K562 (cell line): ENCODE measurements at regions not wholly inside any gene's neighbourhood (a gene's known extent, or its start where the extent isn't known, plus 50 kb on each side); places are given as distances from the start of the nearest gene placed in this dataset.

ENCODE experiments used
- ATAC-seq: fragments of 200-7000 bp; cut with Tn5 transposase; 3 replicates; pipeline ENCODE4 v1.9.1; 2020; ENCODE audit warnings: moderate library complexity
- BruUV-seq: library from RNA; stranded (reverse); fragments of 400-500 nt; replicated peaks from 2 replicates; lab custom pipeline; 2021; lab: Mats Ljungman, UMichigan
- CTCF ChIA-PET: fragments of 300-600 bp; formaldehyde crosslinking; extraction: SDS; loops from one replicate; lab custom pipeline; 2021; ENCODE audit warnings: low intra/inter-chr PET ratio; lab: Yijun Ruan, JAX
- POLR2A ChIA-PET: fragments of 300-600, 350-650 bp; sonication (Branson Sonifier 250); formaldehyde crosslinking; extraction: SDS; loops from one replicate; lab custom pipeline; 2021; ENCODE audit warnings: antibody characterized with exemption, inconsistent platforms; lab: Yijun Ruan, JAX
- DNase-seq, 4 experiments: peaks; one replicate each; pipeline versions ENCODE4 v3.0.0 to v3.0.0-alpha.2; 2011 to 2018; ENCODE audit warnings: low spot score in 3 of 4, mixed read lengths in 3 of 4; ENCODE audit errors: extremely low read depth in 1 of 4
- FAIRE-seq: peaks from 2 replicates; lab custom pipeline; 2011; peaks lifted over from hg19 to GRCh38; lab: Jason Lieb, UNC
- H2AFZ ChIP-seq: 2 replicates; pipeline ENCODE4 v1.6.0; 2011; ENCODE audit warnings: low read depth, low read length, control low read depth, inconsistent platforms
- H3K27ac ChIP-seq: fragments of 200-600 bp; 3 replicates; pipeline ENCODE4 v1.8.0; 2011; ENCODE audit warnings: low read depth, mild to moderate bottlenecking, control low read depth, inconsistent platforms, low read length, moderate library complexity, mixed read lengths; ENCODE audit errors: extremely low read depth
- H3K27me3 ChIP-seq, 2 experiments: fragments of 300-600 bp in 1 of 2; 2 replicates in 1 of 2; 3 replicates in 1 of 2; pipeline versions ENCODE4 v1.6.0 to v1.8.0; 2011; ENCODE audit warnings: inconsistent platforms in 2 of 2, low read length in 2 of 2, mild to moderate bottlenecking in 1 of 2, mixed read lengths in 1 of 2, moderate library complexity in 1 of 2; ENCODE audit not compliant: control insufficient read depth in 2 of 2, insufficient read depth in 2 of 2
- H3K36me3 ChIP-seq: fragments of 300-600 bp; 3 replicates; pipeline ENCODE4 v1.8.0; 2011; ENCODE audit warnings: mild to moderate bottlenecking, low read length, inconsistent platforms; ENCODE audit not compliant: control insufficient read depth, insufficient read depth
- H3K4me1 ChIP-seq, 2 experiments: fragments of 200-600 bp in 1 of 2; replicated peaks in 1 of 2; 2 replicates in 1 of 2; 3 replicates in 1 of 2; pipeline versions ENCODE4 v1.5.1 to v1.8.0; 2011; ENCODE audit warnings: inconsistent platforms in 2 of 2, low read length in 2 of 2, mild to moderate bottlenecking in 1 of 2, mixed read lengths in 1 of 2, moderate library complexity in 1 of 2; ENCODE audit not compliant: control insufficient read depth in 2 of 2, insufficient read depth in 2 of 2
- H3K4me2 ChIP-seq: 2 replicates; pipeline ENCODE4 v1.6.1; 2011; ENCODE audit warnings: low read length, control low read depth, inconsistent platforms, mixed read lengths; ENCODE audit not compliant: insufficient read depth
- H3K4me3 ChIP-seq: fragments of 200-600 bp; sonication (generic), shearing (Covaris generic); 2 replicates; pipeline ENCODE4 v1.5.1; 2016; ENCODE audit warnings: control low read depth, inconsistent platforms
- H3K79me2 ChIP-seq: fragments of 200-600 bp; 3 replicates; pipeline ENCODE4 v1.8.0; 2011; ENCODE audit warnings: low read length, inconsistent platforms; ENCODE audit not compliant: control insufficient read depth, insufficient read depth
- H3K9ac ChIP-seq, 2 experiments: 2 replicates each; pipeline versions ENCODE4 v1.6.0 to v1.6.1; 2011; ENCODE audit warnings: low read depth in 2 of 2, low read length in 2 of 2, control low read depth in 1 of 2, inconsistent platforms in 1 of 2, mild to moderate bottlenecking in 1 of 2, mixed read lengths in 1 of 2; ENCODE audit not compliant: insufficient read depth in 1 of 2
- H3K9me1 ChIP-seq: one replicate; pipeline ENCODE4 v1.6.0; 2011; ENCODE audit warnings: inconsistent platforms, mild to moderate bottlenecking, low read length, moderate library complexity; ENCODE audit not compliant: control insufficient read depth, insufficient read depth
- H3K9me3 ChIP-seq: replicated peaks from 2 replicates; pipeline ENCODE4 v1.5.1; 2011; ENCODE audit warnings: low read depth, low read length, inconsistent platforms; ENCODE audit not compliant: control insufficient read depth, insufficient read depth
- H4K20me1 ChIP-seq: replicated peaks from 2 replicates; pipeline ENCODE4 v1.6.1; 2011; ENCODE audit warnings: low read length, inconsistent platforms, mixed read lengths; ENCODE audit not compliant: control insufficient read depth, insufficient read depth
- CBX3 ChIP-seq, 2 experiments: IDR thresholded peaks; 1 replicate in 1 of 2; 2 replicates in 1 of 2; pipeline ENCODE4 v1.6.1; 2012; ENCODE audit warnings: inconsistent platforms in 2 of 2, low read length in 2 of 2, borderline replicate concordance in 1 of 2, control low read depth in 1 of 2
- DACH1 ChIP-seq: fragments of 450-650 bp; IDR thresholded peaks from 2 replicates; pipeline ENCODE4 v1.6.1; 2018; ENCODE audit not compliant: partially characterized antibody
- ELF1 ChIP-seq: fragments of 200-800 bp; sonication (Bioruptor generic); IDR thresholded peaks from 2 replicates; pipeline ENCODE4 v1.6.1; 2016; ENCODE audit warnings: missing genetic modification characterization, missing compliant biosample characterization
- FUS ChIP-seq: fragments of 200-400 bp; formaldehyde crosslinking; optimal IDR thresholded peaks from 2 replicates; pipeline ENCODE3; 2017; ENCODE audit warnings: low read depth, low read length
- HMG20A ChIP-seq: fragments of 450-650 bp; formaldehyde crosslinking; conservative IDR thresholded peaks from 2 replicates; pipeline ENCODE4 v1.4.0; 2020; ENCODE audit warnings: mild to moderate bottlenecking, mixed read lengths
- IRF1 ChIP-seq: sonication (generic); formaldehyde crosslinking; IDR thresholded peaks from 2 replicates; pipeline ENCODE4 v1.8.0; 2022; ENCODE audit warnings: missing genetic modification reagents, mild to moderate bottlenecking, borderline replicate concordance
- JUND ChIP-seq, 2 experiments: IDR thresholded peaks; 2 replicates in 1 of 2; 3 replicates in 1 of 2; pipeline ENCODE4 v1.6.1; 2011; ENCODE audit warnings: borderline replicate concordance in 2 of 2, low read depth in 2 of 2, low read length in 2 of 2, improper control_type of control experiment in 1 of 2, missing biosample characterization in 1 of 2, missing genetic modification characterization in 1 of 2, missing genetic modification reagents in 1 of 2
- KAT8 ChIP-seq: fragments of 450-650 bp; IDR thresholded peaks from 2 replicates; pipeline ENCODE4 v1.6.1; 2016; ENCODE audit warnings: low read depth, mild to moderate bottlenecking
- PHF20 ChIP-seq: fragments of 450-650 bp; IDR thresholded peaks from 2 replicates; pipeline ENCODE4 v1.6.1; 2018; ENCODE audit not compliant: partially characterized antibody
- PHF21A ChIP-seq: fragments of 450-650 bp; IDR thresholded peaks from 2 replicates; pipeline ENCODE4 v1.6.1; 2017; ENCODE audit warnings: low read depth, borderline replicate concordance
- RBFOX2 ChIP-seq: fragments of 200-400 bp; formaldehyde crosslinking; IDR thresholded peaks from 2 replicates; pipeline ENCODE4 v1.6.1; 2017; ENCODE audit warnings: low read depth, mild to moderate bottlenecking, low read length, moderate library complexity
- RBM34 ChIP-seq: fragments of 200-400 bp; formaldehyde crosslinking; IDR thresholded peaks from 2 replicates; pipeline ENCODE4 v1.6.1; 2018; ENCODE audit warnings: low read length, borderline replicate concordance; ENCODE audit not compliant: insufficient read depth
- RNF2 ChIP-seq: sonication (generic); IDR thresholded peaks from 2 replicates; pipeline ENCODE4 v1.6.1; 2016
- ZBTB12 ChIP-seq: fragments of 250-450 bp; sonication (Bioruptor Pico); IDR thresholded peaks from 2 replicates; pipeline ENCODE4 v1.4.0; 2020
- ZBTB2 ChIP-seq: fragments of 450-650 bp; IDR thresholded peaks from 2 replicates; pipeline ENCODE4 v1.6.1; 2016; ENCODE audit warnings: antibody characterized with exemption
- WGBS: fragments of 100-300 bp; shearing (Covaris generic); methylation state at CpG from one replicate; pipeline ENCODE4 v1.1.6; 2016; ENCODE audit warnings: low coverage, mixed read lengths; ENCODE audit not compliant: insufficient coverage; ENCODE audit errors: missing lambda C conversion rate; 5-methylcytosine and 5-hydroxymethylcytosine counted together
- in situ Hi-C: fragments of 300-500 bp; cut with MboI; formaldehyde crosslinking; loops from 4 replicates; pipeline ENCODE4 v1.15.0; 2018; ENCODE audit warnings: inconsistent platforms, mixed read lengths
- intact Hi-C: fragments of 100-400 bp; cut with micrococcal nuclease; formaldehyde crosslinking; loops from 2 replicates; pipeline ENCODE4 v1.14.2; 2022

- no peak overlapping the region for H3K4me2 ChIP-seq
- H3K36me3 ChIP-seq, result no peaks in the 10 kb centered on the region
- ChIA-PET CTCF (no interaction called here), POLR2A (interaction anchor here (0.5 kb wide), 1 partner anchor 55 kb away, joined by 3 read pairs; no protein-coding TSS in a partner anchor)
- WGBS, result 0% methylated on average over 1 of the region's 1 CpG
- FAIRE-seq (no peak), DNase-seq (no peak), ATAC-seq (no peak)
- H2AFZ ChIP-seq, result no peak overlapping the region
- in situ Hi-C loops, result no loop called here
- no peak overlapping the region for H3K27ac ChIP-seq
- BruUV-seq, result no TSS peak
- no peak for TF ChIP-seq JUND (IDR thresholded peaks at IDR 0.05; ENCODE audit: borderline replicate concordance, low read depth, low read length)
- TF ChIP-seq JUND (tag; IDR thresholded peaks at IDR 0.05; ENCODE audit: borderline replicate concordance, low read depth, low read length), result no peak
- TF ChIP-seq RNF2, result no peak
- TF ChIP-seq IRF1, result no peak
- no peak for TF ChIP-seq ZBTB2
- no peak for TF ChIP-seq KAT8
- TF ChIP-seq ELF1 (tag), result no peak
- no peak for TF ChIP-seq PHF21A
- TF ChIP-seq CBX3 (IDR thresholded peaks at IDR 0.05; ENCODE audit: borderline replicate concordance in 1 of 2, low read length in 2 of 2), result no peak
- no peak for TF ChIP-seq HMG20A (CRISPR knock-in tag)
- TF ChIP-seq PHF20, result no peak
- no peak for TF ChIP-seq FUS
- TF ChIP-seq RBFOX2, result no peak
- TF ChIP-seq RBM34, result no peak
- no peak for TF ChIP-seq DACH1
- no peak for TF ChIP-seq ZBTB12 (CRISPR knock-in tag)
- H3K4me3 ChIP-seq, result no peak overlapping the region
- H3K9me3 ChIP-seq, result no peaks in the 10 kb centered on the region; the same call in 1 of the 2 replicates
- no peaks in the 10 kb centered on the region for H4K20me1 ChIP-seq
- H3K27me3 ChIP-seq, result no peaks in the 10 kb centered on the region
- intact Hi-C loops, result no loop called here
- no peak overlapping the region for H3K9ac ChIP-seq
- no peaks in the 10 kb centered on the region for H3K9me1 ChIP-seq
- no peaks in the 10 kb centered on the region for H3K79me2 ChIP-seq
- H3K4me1 ChIP-seq, result no peaks in the 10 kb centered on the region
Observed at GRCh38 chr6:132205946-132206345, 195.3 kb downstream of the MOXD1 start.
